ENCODE measurements at regions not wholly inside any gene's neighbourhood (a gene's known extent, or its start where the extent isn't known, plus 50 kb on each side); places are given as distances from the start of the nearest gene placed in this dataset.

GRCh38 chr3:5494905-5495519 is 307.5 kb downstream of the EDEM1 start:
- TF ChIP-seq CTCF (IDR thresholded peaks at IDR 0.05; ENCODE audit: insufficient read depth, low read depth, low read length) (no peak), EZH2 (IDR thresholded peaks at IDR 0.05; ENCODE audit: insufficient read depth, low read length) (no peak)
